ENCODE measurements at regions not wholly inside any gene's neighbourhood (a gene's known extent, or its start where the extent isn't known, plus 50 kb on each side); places are given as distances from the start of the nearest gene placed in this dataset.

DNA sequence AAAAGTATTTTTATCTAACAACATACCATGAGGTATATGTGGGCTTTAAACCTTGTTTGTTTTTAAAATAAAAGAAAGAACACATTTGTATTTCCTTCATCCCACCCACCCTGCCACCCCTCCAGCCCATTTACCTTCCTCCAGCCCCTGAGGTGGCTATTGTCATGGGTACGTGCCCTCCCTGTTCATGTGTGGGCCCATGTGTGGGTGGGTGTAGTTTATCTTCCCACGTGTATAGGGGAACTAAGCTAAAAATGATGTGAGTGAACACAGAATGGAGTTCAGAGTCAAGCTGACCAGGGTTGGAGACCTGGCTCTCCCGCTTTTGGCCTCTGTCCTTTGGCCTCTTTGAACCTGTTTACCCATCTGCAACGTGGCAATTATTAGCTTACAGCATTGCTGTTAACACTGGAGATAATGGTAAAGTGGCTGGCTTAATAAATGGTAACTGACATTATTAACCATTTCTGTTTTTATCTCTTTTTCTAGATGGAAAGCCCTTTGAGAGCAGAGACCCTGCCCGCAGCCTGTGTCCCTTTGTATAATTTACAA lies 78.1 kb upstream of the WDR26 start:
- no peak for DNase-seq (ENCODE audit: low spot score in 2 of 2)
- TF ChIP-seq POLR2A (IDR thresholded peaks at IDR 0.05) (no peak), POLR2AphosphoS5 (IDR thresholded peaks at IDR 0.05) (no peak)
- TF ChIP-seq, protein P1, sequence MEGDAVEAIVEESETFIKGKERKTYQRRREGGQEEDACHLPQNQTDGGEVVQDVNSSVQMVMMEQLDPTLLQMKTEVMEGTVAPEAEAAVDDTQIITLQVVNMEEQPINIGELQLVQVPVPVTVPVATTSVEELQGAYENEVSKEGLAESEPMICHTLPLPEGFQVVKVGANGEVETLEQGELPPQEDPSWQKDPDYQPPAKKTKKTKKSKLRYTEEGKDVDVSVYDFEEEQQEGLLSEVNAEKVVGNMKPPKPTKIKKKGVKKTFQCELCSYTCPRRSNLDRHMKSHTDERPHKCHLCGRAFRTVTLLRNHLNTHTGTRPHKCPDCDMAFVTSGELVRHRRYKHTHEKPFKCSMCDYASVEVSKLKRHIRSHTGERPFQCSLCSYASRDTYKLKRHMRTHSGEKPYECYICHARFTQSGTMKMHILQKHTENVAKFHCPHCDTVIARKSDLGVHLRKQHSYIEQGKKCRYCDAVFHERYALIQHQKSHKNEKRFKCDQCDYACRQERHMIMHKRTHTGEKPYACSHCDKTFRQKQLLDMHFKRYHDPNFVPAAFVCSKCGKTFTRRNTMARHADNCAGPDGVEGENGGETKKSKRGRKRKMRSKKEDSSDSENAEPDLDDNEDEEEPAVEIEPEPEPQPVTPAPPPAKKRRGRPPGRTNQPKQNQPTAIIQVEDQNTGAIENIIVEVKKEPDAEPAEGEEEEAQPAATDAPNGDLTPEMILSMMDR (IDR thresholded peaks at IDR 0.05) = no peak
- H3K27ac ChIP-seq = no peak overlapping the region
- no peaks in the 10 kb centered on the region for H3K9me3 ChIP-seq
- no peaks in the 10 kb centered on the region for H3K4me1 ChIP-seq
- no peak overlapping the region for H3K4me3 ChIP-seq
- intact Hi-C loops (cut with DNase I; ENCODE audit: low total_unique reads) = no loop called here
- H3K36me3 ChIP-seq = no peaks in the 10 kb centered on the region
- no peaks in the 10 kb centered on the region for H3K27me3 ChIP-seq

DNA sequence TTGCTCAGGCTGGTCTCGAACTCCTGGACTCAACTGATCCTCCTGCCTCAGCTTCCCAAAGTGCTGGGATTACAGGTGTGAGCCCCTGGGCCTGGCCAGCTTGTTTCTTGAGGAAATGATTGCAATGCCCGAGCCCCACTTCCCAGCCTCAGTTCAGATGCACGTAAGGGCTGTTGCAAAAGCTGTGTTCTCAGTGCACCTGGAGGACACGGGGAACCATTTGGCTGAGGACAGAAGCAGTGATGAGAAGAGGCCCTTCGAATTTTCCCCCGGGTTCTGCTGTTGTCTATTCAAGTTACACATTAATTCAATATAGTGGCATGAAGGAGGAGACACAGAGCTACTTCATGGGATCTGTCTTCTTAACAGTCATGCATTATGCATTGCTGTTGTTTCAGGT lies 78.8 kb upstream of the WDR26 start:
- no peak overlapping the region for H3K4me3 ChIP-seq
- no peak overlapping the region for H3K27ac ChIP-seq
- H3K27me3 ChIP-seq = no peaks in the 10 kb centered on the region
- DNase-seq (ENCODE audit: low spot score in 2 of 2) = no peak
- H3K4me1 ChIP-seq = no peaks in the 10 kb centered on the region
- intact Hi-C loops (cut with DNase I; ENCODE audit: low total_unique reads) = no loop called here
- H3K9me3 ChIP-seq = no peaks in the 10 kb centered on the region
- TF ChIP-seq POLR2A (IDR thresholded peaks at IDR 0.05) (no peak), POLR2AphosphoS5 (IDR thresholded peaks at IDR 0.05) (no peak)
- TF ChIP-seq, protein P1 (IDR thresholded peaks at IDR 0.05) = no peak
- no peaks in the 10 kb centered on the region for H3K36me3 ChIP-seq

DNA sequence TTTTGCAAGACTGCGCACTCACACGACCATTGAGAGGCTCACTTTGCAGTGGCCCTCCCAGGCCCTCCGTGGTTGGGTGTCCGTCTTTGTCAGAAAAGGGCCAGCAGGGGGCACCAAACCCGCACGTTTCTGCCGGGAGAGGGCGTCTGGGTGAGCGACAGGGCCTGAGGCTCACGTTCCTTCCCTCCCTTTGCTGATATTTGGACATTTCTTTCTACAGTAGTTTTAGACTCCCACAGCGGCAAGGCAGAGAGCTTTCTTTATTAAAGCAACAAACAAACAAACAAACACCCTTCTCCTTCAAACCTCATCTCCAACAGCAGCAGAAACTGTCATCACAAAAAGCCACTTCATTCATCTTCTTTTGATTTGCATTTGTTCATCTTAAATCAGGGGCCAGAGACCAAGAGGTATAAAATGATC lies 79.2 kb upstream of the WDR26 start:
- no peak overlapping the region for H3K4me3 ChIP-seq
- no peaks in the 10 kb centered on the region for H3K9me3 ChIP-seq
- intact Hi-C loops (cut with DNase I; ENCODE audit: low total_unique reads) = no loop called here
- no peaks in the 10 kb centered on the region for H3K27me3 ChIP-seq
- H3K27ac ChIP-seq = no peak overlapping the region
- no peaks in the 10 kb centered on the region for H3K36me3 ChIP-seq
- DNase-seq (ENCODE audit: low spot score in 2 of 2) = peak; percentile 64 to 85
- no peaks in the 10 kb centered on the region for H3K4me1 ChIP-seq
- TF ChIP-seq, protein P1 (IDR thresholded peaks at IDR 0.05) = peak; percentile 88 to 93 (median 89)
- TF ChIP-seq POLR2A (IDR thresholded peaks at IDR 0.05) = no peak

DNA sequence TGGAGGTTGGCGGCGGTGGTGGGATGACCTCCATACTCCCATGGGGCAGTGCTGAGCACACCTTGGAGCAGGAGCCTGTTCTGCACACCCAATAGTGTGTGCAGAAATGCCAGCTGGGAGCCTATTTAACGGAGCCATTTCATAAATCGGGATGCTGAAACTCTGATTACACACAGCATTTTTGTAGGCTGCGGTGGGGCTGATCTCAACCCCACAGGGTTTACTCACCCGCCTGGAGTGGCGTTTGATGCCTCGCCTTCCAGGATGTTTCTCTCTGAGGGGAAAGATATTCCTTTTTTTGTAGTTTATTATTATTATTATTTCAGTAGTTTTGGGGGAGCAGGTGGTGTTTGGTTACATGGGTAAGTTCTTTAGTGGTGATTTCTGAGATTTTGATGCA lies 82.6 kb upstream of the WDR26 start:
- H3K36me3 ChIP-seq = no peaks in the 10 kb centered on the region
- H3K27me3 ChIP-seq = no peaks in the 10 kb centered on the region
- no peak overlapping the region for H3K4me3 ChIP-seq
- H3K27ac ChIP-seq = no peak overlapping the region
- H3K9me3 ChIP-seq = no peaks in the 10 kb centered on the region
- H3K4me1 ChIP-seq = no peaks in the 10 kb centered on the region
- intact Hi-C loops (cut with DNase I; ENCODE audit: low total_unique reads) = no loop called here
- no peak for TF ChIP-seq POLR2A (IDR thresholded peaks at IDR 0.05)
- TF ChIP-seq, protein P1 (IDR thresholded peaks at IDR 0.05) = no peak
- DNase-seq (ENCODE audit: low spot score in 2 of 2) = no peak

DNA sequence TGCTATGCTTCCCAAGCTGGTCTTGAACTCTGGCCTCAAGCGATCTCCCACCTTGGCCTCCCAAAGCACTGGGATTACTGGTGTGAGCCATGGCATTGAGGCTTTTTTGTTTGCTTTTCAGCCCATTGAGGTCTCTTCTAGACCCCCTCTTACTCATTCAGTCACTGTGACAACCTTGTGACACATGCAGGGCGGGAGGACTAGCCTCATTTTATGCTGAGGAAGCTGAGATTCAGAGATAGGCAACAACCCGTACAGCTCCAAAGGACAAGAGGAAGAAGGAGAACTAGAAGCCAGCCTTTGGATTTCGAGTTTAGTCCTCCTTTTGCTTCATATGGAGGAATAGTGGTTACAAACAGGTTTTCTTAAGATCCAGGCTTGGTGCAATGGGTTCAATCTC lies 83.9 kb upstream of the WDR26 start:
- DNase-seq (ENCODE audit: low spot score in 2 of 2) = no peak
- Histone ChIP-seq H3K36me3 (no peaks in the 10 kb centered on the region), H3K27me3 (no peaks in the 10 kb centered on the region), H3K27ac (no peak overlapping the region), H3K9me3 (no peaks in the 10 kb centered on the region), H3K4me3 (no peak overlapping the region), H3K4me1 (no peaks in the 10 kb centered on the region)
- TF ChIP-seq, protein P1 (IDR thresholded peaks at IDR 0.05) = no peak
- TF ChIP-seq POLR2AphosphoS5 (IDR thresholded peaks at IDR 0.05) (no peak), POLR2A (IDR thresholded peaks at IDR 0.05) (no peak)
- intact Hi-C loops (cut with DNase I; ENCODE audit: low total_unique reads) = no loop called here
